Aorta (tissue), 5 donors: ENCODE measurements at regions not wholly inside any gene's neighbourhood (a gene's known extent, or its start where the extent isn't known, plus 50 kb on each side); places are given as distances from the start of the nearest gene placed in this dataset.
"Not testable (repeated sequence)": the region's sequence is repeated elsewhere in the genome, so short reads cannot be mapped to it uniquely, and the experiment has no call there.

ENCODE experiments used
- ATAC-seq: fragments of 200-7000 bp; cut with Tn5 transposase; one replicate; pipeline ENCODE4 v1.9.1; 2022; ENCODE audit warnings: moderate library complexity; ENCODE audit not compliant: low FRiP score
- DNase-seq, 2 donors: peaks; one replicate each; pipeline ENCODE4 v3.0.0-alpha.2; 2020
- H3K27ac ChIP-seq, 2 donors: one replicate each; pipeline ENCODE4 v1.5.1; 2013; ENCODE audit warnings: low read length in 2 of 2, mild to moderate bottlenecking in 2 of 2, moderate library complexity in 2 of 2, control low read depth in 1 of 2, inconsistent platforms in 1 of 2, low read depth in 1 of 2
- H3K27me3 ChIP-seq, 2 donors: one replicate each; pipeline ENCODE4 v1.6.1; 2013; ENCODE audit warnings: control low read depth in 1 of 2, low read length in 1 of 2, mild to moderate bottlenecking in 1 of 2, moderate library complexity in 1 of 2; ENCODE audit not compliant: insufficient read depth in 2 of 2, control insufficient read depth in 1 of 2
- H3K36me3 ChIP-seq, 2 donors: one replicate each; pipeline ENCODE4 v1.6.1; 2013; ENCODE audit warnings: control low read depth in 1 of 2, low read length in 1 of 2, mild to moderate bottlenecking in 1 of 2; ENCODE audit not compliant: insufficient read depth in 2 of 2, control insufficient read depth in 1 of 2
- H3K4me1 ChIP-seq, 2 donors: one replicate each; pipeline ENCODE4 v1.6.1; 2013; ENCODE audit warnings: low read length in 2 of 2, control low read depth in 1 of 2, mild to moderate bottlenecking in 1 of 2, moderate library complexity in 1 of 2; ENCODE audit not compliant: insufficient read depth in 2 of 2, control insufficient read depth in 1 of 2
- H3K4me3 ChIP-seq, 2 donors: one replicate each; pipeline ENCODE4 v1.5.1; 2013; ENCODE audit warnings: low read length in 2 of 2, control low read depth in 1 of 2, mild to moderate bottlenecking in 1 of 2
- H3K9me3 ChIP-seq: one replicate; pipeline ENCODE4 v1.6.1; 2013; ENCODE audit warnings: mild to moderate bottlenecking, low read length; ENCODE audit not compliant: control insufficient read depth
- WGBS, 2 donors: extraction: QIAGEN DNeasy Blood & Tissue Kit; methylation state at CpG; one replicate each; pipeline ENCODE4 v1.1.7; 2013; 5-methylcytosine and 5-hydroxymethylcytosine counted together
- intact Hi-C, 2 donors: fragments of 100-400 bp; cut with DNase I; formaldehyde crosslinking; loops; one replicate each; pipeline versions ENCODE4 v1.14.2 to v1.15.0; 2022
- donor health status: healthy with polysubstance abuse.
- donor health status: Bipolar disorder and iron deficiency.
- donor health status: DM: no; HTN: no; CAD: no.
- donor health status: DM: no; HTN: no; CAD: no.
- donor health status: DM: yes; HTN: yes; CAD: no.

DNA sequence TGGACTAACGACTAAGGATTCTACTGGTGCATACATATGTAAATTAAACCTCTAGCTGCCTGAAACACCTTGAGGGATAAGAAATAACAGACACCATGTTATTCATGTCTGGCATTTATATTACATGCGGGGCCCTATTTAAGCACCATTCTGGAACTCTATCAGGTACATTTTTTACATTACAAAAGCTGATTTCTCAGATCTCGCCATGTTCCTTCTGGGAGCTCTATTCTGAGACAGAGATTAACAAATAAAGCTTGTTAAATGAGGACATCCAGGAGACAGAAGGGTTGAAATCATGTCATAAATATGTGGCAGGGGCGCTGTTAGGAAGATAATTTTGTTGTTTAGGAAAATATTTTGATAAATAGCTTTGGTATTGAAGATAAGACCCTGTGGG lies 93.4 kb upstream of the SLIT3 start:
- Histone ChIP-seq H3K36me3 (no peaks in the 10 kb centered on the region), H3K27ac (no peak overlapping the region), H3K4me3 (no peak overlapping the region), H3K4me1 (no peaks in the 10 kb centered on the region), H3K27me3 (peaks cover 0 to 1% of the 10 kb centered on the region in 2 donors), H3K9me3 (no peaks in the 10 kb centered on the region)
- WGBS, 2 donors = 66 to 69% methylated on average over 4 of the region's 4 CpGs
- no peak for DNase-seq
- intact Hi-C loops = no loop called here
- ATAC-seq = no peak

GRCh38 chr5:169393907-169394306 lies 93.0 kb upstream of the SLIT3 start:
- intact Hi-C loops = no loop called here

GRCh38 chr5:169390265-169390664 lies 89.3 kb upstream of the SLIT3 start:
- intact Hi-C loops = no loop called here
- DNase-seq = no peak
- ATAC-seq = no peak

More at GRCh38 chr5:169393907-169394306, 93.0 kb upstream of the SLIT3 start:
- no peaks in the 10 kb centered on the region for H3K4me1 ChIP-seq
- 83% methylated on average over 1 of the region's 1 CpG for WGBS, 2 donors
- ATAC-seq = no peak
- no peak overlapping the region for H3K4me3 ChIP-seq
- DNase-seq = no peak
- no peak overlapping the region for H3K27ac ChIP-seq
- H3K9me3 ChIP-seq = no peaks in the 10 kb centered on the region
- H3K27me3 ChIP-seq = peaks cover 0 to 1% of the 10 kb centered on the region in 2 donors
- H3K36me3 ChIP-seq = no peaks in the 10 kb centered on the region

DNA sequence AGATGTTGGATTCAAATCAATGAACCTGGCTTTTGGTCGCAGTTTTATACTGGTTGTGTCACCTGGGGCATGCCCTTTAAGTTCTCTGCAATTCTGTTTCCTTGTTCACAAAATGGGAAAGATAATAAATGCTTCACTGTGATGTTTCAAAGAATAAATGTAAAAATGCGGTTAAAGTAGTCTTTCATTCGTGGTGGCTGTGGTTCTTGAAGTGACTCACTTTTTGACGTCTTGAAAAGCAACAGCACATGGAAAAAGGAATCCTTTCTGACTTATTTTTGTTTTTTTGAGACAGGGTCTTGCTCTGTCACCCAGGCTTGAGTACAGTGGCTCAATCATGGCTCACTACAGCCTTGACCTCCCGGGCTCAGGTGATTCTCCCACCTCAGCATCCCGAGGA lies 88.4 kb upstream of the SLIT3 start:
- Histone ChIP-seq H3K27ac (no peak overlapping the region), H3K9me3 (no peaks in the 10 kb centered on the region), H3K4me3 (no peak overlapping the region), H3K27me3 (peaks cover 0 to 1% of the 10 kb centered on the region in 2 donors), H3K36me3 (no peaks in the 10 kb centered on the region), H3K4me1 (no peaks in the 10 kb centered on the region)
- DNase-seq (no peak), ATAC-seq (no peak)
- intact Hi-C loops = no loop called here
- 86 to 88% methylated on average over 6 of the region's 6 CpGs for whole genome bisulfite sequencing, 2 donors

More at GRCh38 chr5:169390265-169390664, 89.3 kb upstream of the SLIT3 start:
- Histone ChIP-seq H3K9me3 (no peaks in the 10 kb centered on the region), H3K27me3 (peaks cover 0 to 1% of the 10 kb centered on the region in 2 donors), H3K36me3 (no peaks in the 10 kb centered on the region), H3K4me1 (no peaks in the 10 kb centered on the region), H3K4me3 (no peak overlapping the region), H3K27ac (no peak overlapping the region)

DNA sequence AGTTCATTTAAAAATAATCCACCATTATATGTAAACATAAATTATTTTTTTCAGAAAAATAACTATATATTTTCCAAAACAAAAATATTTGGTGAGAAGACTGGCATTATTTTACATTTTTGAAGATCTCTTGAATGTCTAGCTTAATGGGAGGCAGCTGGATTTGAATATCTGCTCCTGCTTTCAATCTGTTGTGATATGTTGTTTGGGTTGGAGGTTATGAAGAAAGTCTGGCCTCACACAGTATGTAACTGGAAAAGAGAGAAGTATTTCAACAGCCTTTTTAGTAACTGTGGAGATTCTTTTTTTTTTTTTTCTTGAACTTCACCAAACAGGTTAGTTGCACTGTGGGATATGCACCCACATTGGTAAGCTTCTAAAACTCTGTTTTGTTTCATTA lies 84.7 kb upstream of the SLIT3 start:
- Histone ChIP-seq H3K36me3 (no peaks in the 10 kb centered on the region), H3K4me3 (no peak overlapping the region), H3K27me3 (peaks cover 0 to 1% of the 10 kb centered on the region in 2 donors), H3K27ac (no peak overlapping the region), H3K4me1 (no peaks in the 10 kb centered on the region), H3K9me3 (no peaks in the 10 kb centered on the region)
- no peak for DNase-seq
- no peak for ATAC-seq
- intact Hi-C loops = no loop called here

GRCh38 chr5:169384661-169385060 lies 83.7 kb upstream of the SLIT3 start:
- ATAC-seq (no peak), DNase-seq (no peak)
- H3K27me3 ChIP-seq = no peaks in the 10 kb centered on the region
- no peaks in the 10 kb centered on the region for H3K4me1 ChIP-seq
- H3K36me3 ChIP-seq = no peaks in the 10 kb centered on the region
- 32% methylated on average over 5 of the region's 5 CpGs for WGBS, 2 donors
- H3K4me3 ChIP-seq = no peak overlapping the region
- intact Hi-C loops = no loop called here
- no peaks in the 10 kb centered on the region for H3K9me3 ChIP-seq
- no peak overlapping the region for H3K27ac ChIP-seq

- ATAC-seq (no peak), DNase-seq (no peak)
- Histone ChIP-seq H3K27me3 (no peaks in the 10 kb centered on the region), H3K9me3 (no peaks in the 10 kb centered on the region), H3K36me3 (no peaks in the 10 kb centered on the region), H3K27ac (no peak overlapping the region), H3K4me1 (no peaks in the 10 kb centered on the region), H3K4me3 (no peak overlapping the region)
- intact Hi-C loops = no loop called here
- WGBS, 2 donors = 36 to 38% methylated on average over 2 of the region's 2 CpGs
These were observed 73.8 kb upstream of the SLIT3 start for GRCh38 chr5:169374761-169375160.

GRCh38 chr5:169374111-169374510 lies 73.2 kb upstream of the SLIT3 start:
- H3K27ac ChIP-seq = no peak overlapping the region
- H3K4me1 ChIP-seq = no peaks in the 10 kb centered on the region
- intact Hi-C loops = no loop called here
- no peaks in the 10 kb centered on the region for H3K36me3 ChIP-seq
- no peak overlapping the region for H3K4me3 ChIP-seq
- no peaks in the 10 kb centered on the region for H3K9me3 ChIP-seq
- 85 to 86% methylated on average over 10 of the region's 10 CpGs for WGBS, 2 donors
- H3K27me3 ChIP-seq = no peaks in the 10 kb centered on the region
- no peak for DNase-seq
- ATAC-seq = no peak

GRCh38 chr5:169371801-169372200 lies 70.9 kb upstream of the SLIT3 start:
- ATAC-seq, H3K36me3 ChIP-seq, DNase-seq, H3K4me3 ChIP-seq, H3K9me3 ChIP-seq, intact Hi-C loops, H3K4me1 ChIP-seq, H3K27ac ChIP-seq, H3K27me3 ChIP-seq: not testable (repeated sequence)
- 92 to 93% methylated on average over 2 of the region's 2 CpGs for WGBS, 2 donors
